GM18519 (cell line): ENCODE measurements at regions not wholly inside any gene's neighbourhood (a gene's known extent, or its start where the extent isn't known, plus 50 kb on each side); places are given as distances from the start of the nearest gene placed in this dataset.

Source experiments
- ATAC-seq: cut with Tn5 transposase; IDR thresholded peaks from one replicate; pipeline ENCODE4 v1.9.1; 2021; ENCODE audit warnings: mild to moderate bottlenecking, moderate library complexity; ENCODE audit not compliant: unreplicated experiment, low FRiP score

GRCh38 chr4:106471151-106471550, 102.6 kb upstream of the GIMD1 start:
- ATAC-seq = no peak

- no peak for ATAC-seq
Observed at GRCh38 chr4:106463622-106464021, 95.0 kb upstream of the GIMD1 start.

GRCh38 chr4:106454581-106454980, 86.0 kb upstream of the GIMD1 start:
- no peak for ATAC-seq

DNA sequence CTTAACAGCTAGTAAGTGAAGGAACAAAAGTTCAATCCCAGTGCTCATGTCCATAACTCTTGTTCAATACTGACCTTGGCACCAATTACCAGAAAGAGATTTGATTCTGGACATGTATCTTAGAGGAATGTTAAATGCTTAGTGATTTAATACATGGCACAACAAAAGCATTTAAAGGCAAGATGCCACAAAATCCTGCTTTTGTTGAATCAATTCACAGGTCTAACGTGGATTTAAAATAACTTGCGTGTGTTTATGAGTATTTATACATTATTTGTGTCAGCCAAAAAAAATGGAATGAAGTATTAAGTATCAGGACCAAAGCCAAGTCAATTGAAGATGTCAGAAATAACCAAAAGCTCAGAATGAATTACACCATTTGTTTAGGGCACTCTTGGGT, 85.4 kb upstream of the GIMD1 start:
- no peak for ATAC-seq

DNA sequence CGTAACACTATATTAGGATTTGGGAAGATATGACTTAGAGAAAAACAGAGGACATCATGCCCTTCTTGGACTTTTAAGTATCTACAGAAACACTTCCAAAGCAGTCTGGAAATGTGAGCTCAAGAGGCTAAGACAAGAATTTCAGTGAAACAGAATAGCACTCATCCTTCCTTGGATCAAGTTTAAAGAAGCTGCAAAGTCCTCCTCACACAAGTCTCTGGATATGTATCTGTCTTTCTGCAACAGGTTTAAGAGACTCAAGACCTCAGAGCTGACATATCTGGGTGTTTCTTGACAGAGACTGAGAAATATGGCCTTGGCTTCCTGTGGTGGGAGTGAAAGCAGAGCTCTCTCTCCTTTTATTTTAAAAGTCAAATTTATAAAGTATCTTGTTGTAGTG, 82.5 kb upstream of the GIMD1 start:
- no peak for ATAC-seq

DNA sequence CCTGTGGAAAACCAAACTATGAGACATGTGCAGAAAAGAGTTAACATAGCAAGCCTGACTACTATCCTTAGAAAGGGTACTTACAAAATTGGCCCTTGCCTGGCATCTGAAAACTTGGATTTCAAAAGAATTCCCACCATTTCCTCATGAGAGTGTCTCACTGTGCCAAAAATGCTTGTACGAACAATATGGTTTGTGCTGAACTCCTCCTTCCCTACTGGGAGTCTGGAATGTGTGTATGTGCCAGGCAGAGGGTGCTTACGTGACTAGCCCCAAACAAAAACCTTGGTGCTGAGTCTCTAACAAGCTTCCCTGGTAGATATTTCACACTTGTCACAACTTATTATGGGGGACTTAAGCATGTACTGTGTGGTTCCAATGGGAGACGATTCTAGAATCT, 81.7 kb upstream of the GIMD1 start:
- ATAC-seq = no peak

DNA sequence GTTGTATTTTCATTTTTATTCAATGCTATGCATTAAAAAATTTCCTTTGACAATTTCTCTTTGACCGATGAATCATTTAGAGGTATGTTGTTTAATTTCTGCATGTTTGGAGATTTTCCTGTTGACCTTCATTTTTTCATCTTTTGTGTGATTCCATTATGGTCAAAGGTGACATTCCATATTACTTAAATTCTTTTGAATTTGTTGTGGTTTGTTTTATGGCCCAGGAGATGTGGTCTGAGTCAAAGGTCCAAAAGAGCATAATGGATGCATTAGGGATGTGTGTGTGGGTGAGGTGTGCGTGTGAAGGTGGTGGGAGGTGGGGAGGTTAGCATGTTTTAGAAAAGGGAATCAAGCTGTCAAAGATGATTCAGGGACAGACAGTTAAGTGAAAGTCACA, 76.0 kb upstream of the GIMD1 start:
- no peak for ATAC-seq

DNA sequence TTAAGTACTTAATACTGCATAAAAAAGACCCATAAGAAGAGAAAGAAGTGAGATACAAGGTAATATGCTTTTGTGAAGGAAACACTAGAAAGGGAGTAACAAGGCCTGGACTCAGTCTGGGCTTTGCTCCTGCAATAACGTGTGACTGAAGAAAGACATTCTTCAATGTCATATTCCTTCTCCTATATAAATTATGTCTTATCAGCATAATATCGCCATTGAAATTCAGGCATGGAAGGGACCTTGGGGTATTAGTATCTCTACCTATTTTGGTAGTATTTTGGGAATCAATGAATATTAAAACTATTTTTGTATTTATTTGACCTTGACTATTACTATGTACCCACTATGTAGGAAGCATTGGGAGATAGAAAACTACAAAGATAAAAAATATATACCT, 62.2 kb upstream of the GIMD1 start:
- ATAC-seq = no peak

DNA sequence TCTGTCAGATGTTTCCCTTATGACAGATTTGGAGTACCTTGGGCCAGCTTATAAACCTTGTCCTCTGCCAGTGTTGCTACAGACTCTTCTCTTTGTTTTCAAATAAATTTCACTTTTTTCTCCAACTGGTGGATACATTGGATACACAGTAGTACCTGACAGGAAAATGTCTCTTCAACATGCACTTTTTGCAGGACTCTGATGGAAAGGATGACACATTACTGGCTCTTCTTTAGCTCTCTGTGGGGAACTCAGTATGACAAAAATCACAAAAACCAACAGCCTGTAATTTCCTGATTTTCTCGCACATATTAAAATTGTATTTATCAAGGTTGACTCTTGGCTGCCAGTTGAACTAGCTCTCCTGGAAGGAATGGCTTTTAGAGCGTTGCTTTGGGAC, 61.3 kb upstream of the GIMD1 start:
- no peak for ATAC-seq

DNA sequence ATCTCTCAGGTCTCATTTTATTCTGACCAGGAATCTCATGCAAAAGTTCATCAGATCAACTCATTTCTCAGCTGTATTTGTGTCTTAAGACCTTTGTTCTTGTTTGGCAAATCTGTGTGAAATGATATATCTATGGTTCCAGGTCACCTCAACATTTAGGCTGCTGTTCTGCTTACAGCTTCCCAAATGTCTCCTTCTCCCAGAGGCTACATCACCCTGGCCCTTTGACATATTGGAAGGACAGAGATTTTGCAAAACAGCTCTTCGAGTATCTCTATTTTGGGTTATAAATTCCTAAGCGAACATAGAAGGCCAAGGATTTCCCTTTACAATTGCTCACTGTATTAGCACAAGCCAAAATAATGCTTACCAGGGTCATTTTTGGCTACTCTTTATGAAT, 57.5 kb upstream of the GIMD1 start:
- ATAC-seq = no peak

- ATAC-seq = no peak
Observed at GRCh38 chr4:106425576-106425975, 57.0 kb upstream of the GIMD1 start.

- no peak for ATAC-seq
Observed at GRCh38 chr4:106424426-106424825, 55.8 kb upstream of the GIMD1 start.

DNA sequence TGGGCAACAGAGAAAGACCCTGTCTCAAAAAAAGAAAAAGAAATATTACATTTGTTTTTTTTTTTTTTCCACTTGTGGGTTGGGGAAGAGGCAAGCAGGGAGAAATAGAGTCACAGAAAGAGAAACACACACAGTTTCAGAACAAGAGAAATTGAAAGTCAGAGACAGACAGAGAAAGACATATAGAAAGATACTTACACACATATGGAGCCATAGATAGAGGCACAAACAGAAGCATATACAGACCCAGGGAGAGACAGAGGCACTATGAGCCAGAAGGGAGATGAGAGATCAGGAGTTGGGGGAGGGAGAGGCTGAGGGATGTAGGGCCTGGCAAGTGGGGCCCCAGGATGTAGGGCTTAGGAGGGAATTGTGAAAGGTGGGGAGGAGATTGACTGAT, 55.2 kb upstream of the GIMD1 start:
- no peak for ATAC-seq

GRCh38 chr4:106422766-106423165, 54.2 kb upstream of the GIMD1 start:
- ATAC-seq = no peak

DNA sequence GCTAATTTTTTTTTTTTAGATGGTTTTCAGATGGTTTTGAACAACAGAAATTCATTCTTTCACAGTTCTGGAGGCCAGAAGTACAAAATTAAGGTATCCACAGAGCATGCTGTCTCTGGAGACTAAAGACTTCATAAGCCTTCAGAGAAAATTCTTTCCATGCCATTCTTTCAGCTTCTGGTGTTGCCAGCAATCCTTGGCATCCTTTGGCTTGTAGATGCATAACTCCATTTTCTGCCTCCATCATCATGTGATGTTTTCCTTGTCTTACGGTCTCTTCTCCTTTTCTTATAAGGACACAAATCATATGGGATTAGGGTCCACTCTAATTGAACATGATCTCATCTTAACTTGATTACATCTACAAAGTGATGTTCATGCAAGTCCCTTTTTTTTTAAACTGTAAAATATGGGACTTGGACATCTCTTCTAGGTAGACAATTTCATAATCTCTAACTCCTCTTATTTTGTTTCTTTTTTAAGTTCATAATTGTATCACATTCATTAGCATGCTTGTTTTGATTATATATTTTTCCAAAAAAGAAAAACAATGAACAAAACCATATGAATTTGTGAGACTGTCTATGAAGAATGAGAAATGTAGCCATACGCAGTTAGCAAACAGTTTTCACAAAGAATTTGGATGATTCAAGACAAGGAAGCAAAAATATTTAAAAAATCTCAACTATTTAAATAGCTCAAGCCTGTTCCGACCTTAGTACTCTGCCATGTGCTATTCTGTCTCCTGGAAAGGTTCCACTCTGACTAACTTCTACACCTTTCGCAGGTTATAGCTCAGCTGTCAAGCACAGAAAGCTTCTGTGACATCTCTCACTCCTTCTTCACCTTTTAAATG, 53.1 kb upstream of the GIMD1 start:
- no peak for ATAC-seq

DNA sequence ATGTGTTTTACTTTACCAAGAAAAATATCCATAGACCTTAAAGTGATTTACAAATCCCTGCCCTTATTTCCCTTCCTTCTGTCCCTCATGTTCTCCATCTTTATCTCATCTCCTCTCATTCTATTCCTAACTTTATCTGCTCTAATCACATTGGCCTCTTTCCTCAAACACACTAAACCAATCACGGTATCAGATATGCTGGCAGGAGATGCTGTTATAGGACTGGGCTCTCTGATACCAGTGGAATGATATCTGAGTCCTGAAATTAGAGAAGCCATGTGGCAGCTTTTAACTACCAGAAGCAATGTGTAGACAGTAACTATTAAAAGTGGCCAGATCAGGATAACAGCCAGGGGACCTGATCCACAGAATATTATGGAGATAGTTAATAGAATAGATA, 49.9 kb upstream of the GIMD1 start:
- ATAC-seq = no peak
